ENCODE measurements at regions not wholly inside any gene's neighbourhood (a gene's known extent, or its start where the extent isn't known, plus 50 kb on each side); places are given as distances from the start of the nearest gene placed in this dataset.

DNA sequence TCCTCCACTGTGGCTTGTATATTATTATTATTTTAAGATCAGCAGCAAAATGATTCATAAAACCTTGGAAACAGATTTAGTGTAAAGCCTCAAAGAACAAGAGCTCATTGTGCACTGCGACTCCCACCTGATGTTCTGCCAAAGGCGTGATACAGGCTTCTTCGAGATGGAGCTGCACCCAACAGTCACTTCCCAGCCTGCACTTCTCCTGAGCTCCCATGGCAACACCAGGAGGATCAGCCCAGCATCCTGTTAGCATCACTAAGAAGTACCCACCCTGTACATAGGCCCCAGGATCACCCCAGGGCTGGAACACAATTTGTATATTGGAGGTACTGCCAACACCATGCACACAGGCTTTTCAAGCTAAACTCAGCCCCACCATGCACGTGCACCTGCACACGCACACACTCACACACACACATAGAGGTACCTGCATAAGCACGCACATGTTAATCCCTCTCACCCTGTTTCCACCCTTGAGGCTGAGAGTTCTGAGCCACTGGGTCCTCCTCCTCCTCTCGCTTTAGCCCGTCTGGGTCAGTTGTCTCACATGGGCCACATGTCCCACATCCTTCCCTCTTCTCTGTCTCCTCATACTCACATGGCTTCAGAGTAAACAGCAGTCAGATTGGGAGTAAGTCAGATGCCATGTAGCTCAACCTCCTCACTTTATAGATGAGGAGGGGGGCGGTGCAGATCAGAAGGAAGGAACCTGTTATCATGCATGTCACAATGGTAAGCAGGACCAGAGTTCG is 281.9 kb upstream of the POU3F1 start:
- TF ChIP-seq ESRRG (CRISPR knock-in tag; IDR thresholded peaks at IDR 0.05): no peak
- no peak for TF ChIP-seq BACH2 (CRISPR knock-in tag; IDR thresholded peaks at IDR 0.05; ENCODE audit: borderline replicate concordance)
- ATAC-seq: no peak

DNA sequence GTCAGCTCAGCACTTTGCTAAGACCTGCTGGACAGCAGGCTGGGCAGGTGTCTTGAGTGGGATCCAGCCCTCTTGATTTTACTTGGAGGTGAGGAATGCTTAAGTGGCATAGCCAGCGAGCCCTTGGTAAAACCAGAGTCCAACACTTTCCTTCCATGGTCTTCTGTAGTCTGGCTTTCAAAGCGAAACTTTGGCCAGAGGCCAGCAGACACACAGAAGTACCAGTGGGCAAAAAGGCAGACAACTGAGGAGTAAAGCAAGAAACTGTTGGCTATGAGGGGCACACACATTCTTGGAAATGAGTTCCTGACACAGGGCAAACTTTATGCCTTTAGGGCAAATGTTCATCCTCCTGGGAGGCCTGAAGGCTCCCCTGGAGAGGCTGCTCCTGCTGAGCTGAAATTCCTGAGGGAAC is 281.0 kb upstream of the POU3F1 start:
- no peak for ATAC-seq
- TF ChIP-seq ZC3H10 (CRISPR knock-in tag; IDR thresholded peaks at IDR 0.05) (no peak), PPARA (CRISPR knock-in tag; IDR thresholded peaks at IDR 0.05; ENCODE audit: borderline replicate concordance) (no peak), ESRRG (CRISPR knock-in tag; IDR thresholded peaks at IDR 0.05) (no peak), GLIS3 (CRISPR knock-in tag; IDR thresholded peaks at IDR 0.05) (no peak), CSDC2 (CRISPR knock-in tag; IDR thresholded peaks at IDR 0.05) (no peak)
- TF ChIP-seq, protein P1, sequence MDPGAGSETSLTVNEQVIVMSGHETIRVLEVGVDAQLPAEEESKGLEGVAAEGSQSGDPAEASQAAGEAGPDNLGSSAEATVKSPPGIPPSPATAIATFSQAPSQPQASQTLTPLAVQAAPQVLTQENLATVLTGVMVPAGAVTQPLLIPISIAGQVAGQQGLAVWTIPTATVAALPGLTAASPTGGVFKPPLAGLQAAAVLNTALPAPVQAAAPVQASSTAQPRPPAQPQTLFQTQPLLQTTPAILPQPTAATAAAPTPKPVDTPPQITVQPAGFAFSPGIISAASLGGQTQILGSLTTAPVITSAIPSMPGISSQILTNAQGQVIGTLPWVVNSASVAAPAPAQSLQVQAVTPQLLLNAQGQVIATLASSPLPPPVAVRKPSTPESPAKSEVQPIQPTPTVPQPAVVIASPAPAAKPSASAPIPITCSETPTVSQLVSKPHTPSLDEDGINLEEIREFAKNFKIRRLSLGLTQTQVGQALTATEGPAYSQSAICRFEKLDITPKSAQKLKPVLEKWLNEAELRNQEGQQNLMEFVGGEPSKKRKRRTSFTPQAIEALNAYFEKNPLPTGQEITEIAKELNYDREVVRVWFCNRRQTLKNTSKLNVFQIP (CRISPR knock-in tag; IDR thresholded peaks at IDR 0.05; ENCODE audit: borderline replicate concordance, low read depth): no peak
- TF ChIP-seq, protein P2, sequence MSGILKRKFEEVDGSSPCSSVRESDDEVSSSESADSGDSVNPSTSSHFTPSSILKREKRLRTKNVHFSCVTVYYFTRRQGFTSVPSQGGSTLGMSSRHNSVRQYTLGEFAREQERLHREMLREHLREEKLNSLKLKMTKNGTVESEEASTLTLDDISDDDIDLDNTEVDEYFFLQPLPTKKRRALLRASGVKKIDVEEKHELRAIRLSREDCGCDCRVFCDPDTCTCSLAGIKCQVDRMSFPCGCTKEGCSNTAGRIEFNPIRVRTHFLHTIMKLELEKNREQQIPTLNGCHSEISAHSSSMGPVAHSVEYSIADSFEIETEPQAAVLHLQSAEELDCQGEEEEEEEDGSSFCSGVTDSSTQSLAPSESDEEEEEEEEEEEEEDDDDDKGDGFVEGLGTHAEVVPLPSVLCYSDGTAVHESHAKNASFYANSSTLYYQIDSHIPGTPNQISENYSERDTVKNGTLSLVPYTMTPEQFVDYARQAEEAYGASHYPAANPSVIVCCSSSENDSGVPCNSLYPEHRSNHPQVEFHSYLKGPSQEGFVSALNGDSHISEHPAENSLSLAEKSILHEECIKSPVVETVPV (CRISPR knock-in tag; IDR thresholded peaks at IDR 0.05): no peak

DNA sequence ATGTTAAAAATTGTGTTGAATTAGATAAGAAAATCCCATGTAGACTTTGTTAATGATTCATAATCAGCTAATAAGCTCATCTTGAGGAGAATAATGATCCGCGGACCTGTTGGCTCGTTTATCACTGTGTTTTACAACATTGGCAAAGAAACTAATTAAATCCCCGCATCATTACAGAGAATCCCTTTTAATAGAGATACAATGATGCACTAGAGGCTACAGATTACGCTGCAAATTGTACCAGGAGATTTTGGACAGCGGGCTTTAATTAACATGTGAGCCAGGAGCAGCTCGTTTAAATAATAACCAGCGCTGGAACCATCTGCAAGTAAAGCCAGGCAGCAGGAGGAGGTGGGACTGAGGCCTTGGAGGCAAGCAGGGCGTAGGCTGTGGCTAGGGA is 280.3 kb upstream of the POU3F1 start:
- TF ChIP-seq ZC3H10 (CRISPR knock-in tag; IDR thresholded peaks at IDR 0.05) (no peak), ZNF8 (CRISPR knock-in tag; IDR thresholded peaks at IDR 0.05) (no peak), ISL1 (CRISPR knock-in tag; IDR thresholded peaks at IDR 0.05) (no peak), TOX (CRISPR knock-in tag; IDR thresholded peaks at IDR 0.05; ENCODE audit: borderline replicate concordance) (no peak), OSR1 (CRISPR knock-in tag; IDR thresholded peaks at IDR 0.05) (no peak), CSDC2 (CRISPR knock-in tag; IDR thresholded peaks at IDR 0.05) (no peak), TCF4 (CRISPR knock-in tag; IDR thresholded peaks at IDR 0.05; ENCODE audit: borderline replicate concordance) (no peak), RARB (CRISPR knock-in tag; IDR thresholded peaks at IDR 0.05) (no peak), ZNF70 (CRISPR knock-in tag; IDR thresholded peaks at IDR 0.05) (no peak), SNAI2 (CRISPR knock-in tag; IDR thresholded peaks at IDR 0.05) (no peak), GLIS3 (CRISPR knock-in tag; IDR thresholded peaks at IDR 0.05) (no peak), ZFP30 (CRISPR knock-in tag; IDR thresholded peaks at IDR 0.05) (no peak), PPARA (CRISPR knock-in tag; IDR thresholded peaks at IDR 0.05; ENCODE audit: borderline replicate concordance) (no peak), ESRRG (CRISPR knock-in tag; IDR thresholded peaks at IDR 0.05) (no peak), ZNF565 (CRISPR knock-in tag; conservative IDR thresholded peaks at IDR 0.05; ENCODE audit: low read depth) (no peak), BACH2 (CRISPR knock-in tag; IDR thresholded peaks at IDR 0.05; ENCODE audit: borderline replicate concordance) (no peak)
- TF ChIP-seq, protein P2 (CRISPR knock-in tag; IDR thresholded peaks at IDR 0.05): no peak
- TF ChIP-seq, protein P1 (CRISPR knock-in tag; IDR thresholded peaks at IDR 0.05; ENCODE audit: borderline replicate concordance, low read depth): no peak
- ATAC-seq: no peak

DNA sequence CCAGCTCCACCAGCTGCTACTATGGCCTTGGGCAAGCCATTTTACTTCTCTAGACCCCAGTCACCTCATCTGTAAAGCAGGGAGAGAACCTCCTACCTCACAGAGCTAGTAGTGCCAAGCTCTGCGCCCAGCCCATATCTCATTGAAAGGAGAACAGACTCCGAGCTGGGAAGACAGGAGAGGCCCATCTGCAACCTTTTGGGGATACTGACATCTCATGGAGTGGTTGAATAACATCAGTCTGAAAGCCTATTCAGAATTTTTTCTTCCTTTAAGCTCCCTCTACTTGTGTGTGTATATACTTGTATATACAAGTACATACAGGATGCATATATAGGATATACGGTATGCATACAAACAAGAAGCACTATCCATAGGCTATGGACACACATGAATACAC is 279.5 kb upstream of the POU3F1 start:
- ATAC-seq: no peak
- TF ChIP-seq BACH2 (CRISPR knock-in tag; IDR thresholded peaks at IDR 0.05; ENCODE audit: borderline replicate concordance): no peak
- TF ChIP-seq ZFP3 (CRISPR knock-in tag; IDR thresholded peaks at IDR 0.05): no peak
- TF ChIP-seq ZC3H10 (CRISPR knock-in tag; IDR thresholded peaks at IDR 0.05): no peak
- TF ChIP-seq PPARA (CRISPR knock-in tag; IDR thresholded peaks at IDR 0.05; ENCODE audit: borderline replicate concordance): no peak
- TF ChIP-seq TOX (CRISPR knock-in tag; IDR thresholded peaks at IDR 0.05; ENCODE audit: borderline replicate concordance): no peak
- TF ChIP-seq, protein P3, sequence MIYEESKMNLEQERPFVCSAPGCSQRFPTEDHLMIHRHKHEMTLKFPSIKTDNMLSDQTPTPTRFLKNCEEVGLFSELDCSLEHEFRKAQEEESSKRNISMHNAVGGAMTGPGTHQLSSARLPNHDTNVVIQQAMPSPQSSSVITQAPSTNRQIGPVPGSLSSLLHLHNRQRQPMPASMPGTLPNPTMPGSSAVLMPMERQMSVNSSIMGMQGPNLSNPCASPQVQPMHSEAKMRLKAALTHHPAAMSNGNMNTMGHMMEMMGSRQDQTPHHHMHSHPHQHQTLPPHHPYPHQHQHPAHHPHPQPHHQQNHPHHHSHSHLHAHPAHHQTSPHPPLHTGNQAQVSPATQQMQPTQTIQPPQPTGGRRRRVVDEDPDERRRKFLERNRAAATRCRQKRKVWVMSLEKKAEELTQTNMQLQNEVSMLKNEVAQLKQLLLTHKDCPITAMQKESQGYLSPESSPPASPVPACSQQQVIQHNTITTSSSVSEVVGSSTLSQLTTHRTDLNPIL (CRISPR knock-in tag; IDR thresholded peaks at IDR 0.05; ENCODE audit: low read depth): no peak
- TF ChIP-seq, protein P4, sequence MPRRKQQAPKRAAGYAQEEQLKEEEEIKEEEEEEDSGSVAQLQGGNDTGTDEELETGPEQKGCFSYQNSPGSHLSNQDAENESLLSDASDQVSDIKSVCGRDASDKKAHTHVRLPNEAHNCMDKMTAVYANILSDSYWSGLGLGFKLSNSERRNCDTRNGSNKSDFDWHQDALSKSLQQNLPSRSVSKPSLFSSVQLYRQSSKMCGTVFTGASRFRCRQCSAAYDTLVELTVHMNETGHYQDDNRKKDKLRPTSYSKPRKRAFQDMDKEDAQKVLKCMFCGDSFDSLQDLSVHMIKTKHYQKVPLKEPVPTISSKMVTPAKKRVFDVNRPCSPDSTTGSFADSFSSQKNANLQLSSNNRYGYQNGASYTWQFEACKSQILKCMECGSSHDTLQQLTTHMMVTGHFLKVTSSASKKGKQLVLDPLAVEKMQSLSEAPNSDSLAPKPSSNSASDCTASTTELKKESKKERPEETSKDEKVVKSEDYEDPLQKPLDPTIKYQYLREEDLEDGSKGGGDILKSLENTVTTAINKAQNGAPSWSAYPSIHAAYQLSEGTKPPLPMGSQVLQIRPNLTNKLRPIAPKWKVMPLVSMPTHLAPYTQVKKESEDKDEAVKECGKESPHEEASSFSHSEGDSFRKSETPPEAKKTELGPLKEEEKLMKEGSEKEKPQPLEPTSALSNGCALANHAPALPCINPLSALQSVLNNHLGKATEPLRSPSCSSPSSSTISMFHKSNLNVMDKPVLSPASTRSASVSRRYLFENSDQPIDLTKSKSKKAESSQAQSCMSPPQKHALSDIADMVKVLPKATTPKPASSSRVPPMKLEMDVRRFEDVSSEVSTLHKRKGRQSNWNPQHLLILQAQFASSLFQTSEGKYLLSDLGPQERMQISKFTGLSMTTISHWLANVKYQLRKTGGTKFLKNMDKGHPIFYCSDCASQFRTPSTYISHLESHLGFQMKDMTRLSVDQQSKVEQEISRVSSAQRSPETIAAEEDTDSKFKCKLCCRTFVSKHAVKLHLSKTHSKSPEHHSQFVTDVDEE (CRISPR knock-in tag; IDR thresholded peaks at IDR 0.05): no peak
- TF ChIP-seq RARB (CRISPR knock-in tag; IDR thresholded peaks at IDR 0.05): no peak
- TF ChIP-seq SNAI2 (CRISPR knock-in tag; IDR thresholded peaks at IDR 0.05): no peak
- TF ChIP-seq, protein P1 (CRISPR knock-in tag; IDR thresholded peaks at IDR 0.05; ENCODE audit: borderline replicate concordance, low read depth): no peak

Data from SK-N-SH treated with all-trans-retinoic acid at 6 μM for 48 hours (cell line).